ENCODE measurements at regions not wholly inside any gene's neighbourhood (a gene's known extent, or its start where the extent isn't known, plus 50 kb on each side); places are given as distances from the start of the nearest gene placed in this dataset.
"Not testable (repeated sequence)": the region's sequence is repeated elsewhere in the genome, so short reads cannot be mapped to it uniquely, and the experiment has no call there.

DNA sequence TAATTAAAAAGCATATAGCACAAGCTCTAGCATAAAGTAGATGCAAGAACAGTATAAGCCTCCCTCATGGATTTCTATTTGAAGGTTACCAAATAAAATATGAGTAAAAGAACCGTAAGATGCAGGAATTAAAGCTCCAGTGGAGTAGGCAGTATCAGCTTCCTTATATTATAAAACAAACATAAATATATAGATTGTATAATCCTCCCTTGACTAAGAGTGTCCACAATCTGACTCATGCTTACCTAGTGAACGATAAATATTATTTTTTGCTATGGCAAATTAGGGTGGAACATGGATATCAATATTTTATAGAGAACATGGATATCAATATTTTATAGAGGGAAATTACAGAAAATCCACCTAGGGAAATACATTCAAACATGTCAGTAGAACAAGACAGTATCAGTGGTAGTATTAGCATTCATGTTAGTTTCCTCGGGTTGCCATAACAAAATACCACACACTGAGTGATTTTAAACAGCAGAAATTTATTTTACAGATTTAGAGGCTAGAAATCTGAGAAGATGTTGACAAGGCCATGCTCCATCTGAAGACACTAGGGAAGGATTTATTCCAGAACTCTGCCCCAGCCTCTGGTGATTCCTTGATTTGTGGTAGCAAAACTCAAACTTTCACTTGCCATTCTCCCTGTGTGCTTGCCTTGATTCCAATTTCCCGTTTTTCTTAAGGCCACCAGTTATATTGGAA is 1521.3 kb downstream of the SI start:
- H3K79me2 ChIP-seq (ENCODE audit: control insufficient read depth, low read length), result no peaks in the 10 kb centered on the region
- no peaks in the 10 kb centered on the region for H3K9me3 ChIP-seq (ENCODE audit: control insufficient read depth, insufficient read depth, low read length)
- no peak overlapping the region for H3K4me3 ChIP-seq (ENCODE audit: low read length)
- H3K4me1 ChIP-seq (ENCODE audit: control insufficient read depth, low read length), result no peaks in the 10 kb centered on the region
- no peak overlapping the region for H3K27ac ChIP-seq (ENCODE audit: low read depth, low read length)
- H3K9me2 ChIP-seq (replicated peaks; ENCODE audit: control insufficient read depth, low read length), result no peaks in the 10 kb centered on the region
- H3K4me2 ChIP-seq (ENCODE audit: low read length), result no peak overlapping the region
- no peaks in the 10 kb centered on the region for H3K36me3 ChIP-seq (ENCODE audit: control insufficient read depth, low read length)
- TF ChIP-seq EZH2phosphoT487 (IDR thresholded peaks at IDR 0.05; ENCODE audit: borderline replicate concordance, low read length), result no peak
- TF ChIP-seq CTCF (IDR thresholded peaks at IDR 0.05; ENCODE audit: low read depth, low read length, poor library complexity, severe bottlenecking), result no peak
- no peaks in the 10 kb centered on the region for H3F3A ChIP-seq (ENCODE audit: control insufficient read depth, insufficient read depth)
- H3K27me3 ChIP-seq (ENCODE audit: control insufficient read depth, low read length), result no peaks in the 10 kb centered on the region
- H4K20me1 ChIP-seq (ENCODE audit: control insufficient read depth, insufficient read depth, low read depth, low read length), result no peaks in the 10 kb centered on the region

DNA sequence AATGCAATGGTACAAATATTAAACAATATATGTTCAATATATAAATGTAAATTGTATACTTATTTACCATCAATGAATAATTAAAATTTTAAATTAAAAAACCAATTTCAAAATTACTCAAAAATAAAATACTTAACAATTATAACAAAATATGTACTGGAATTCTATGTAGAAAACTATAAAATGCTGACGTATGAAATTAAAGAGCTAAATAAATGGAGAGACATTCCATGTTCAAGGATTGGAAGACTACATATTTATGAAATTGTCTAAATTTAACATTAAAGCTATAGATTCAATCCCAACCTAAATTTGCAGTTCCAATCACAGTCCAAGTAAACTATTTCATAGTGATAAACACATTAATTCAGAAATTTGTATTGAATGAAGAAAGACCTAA is 1522.4 kb downstream of the SI start:
- Histone ChIP-seq H3K4me1 (ENCODE audit: control insufficient read depth, low read length) (no peaks in the 10 kb centered on the region), H3K27ac (ENCODE audit: low read depth, low read length) (no peak overlapping the region), H3K4me2 (ENCODE audit: low read length) (no peak overlapping the region), H3F3A (ENCODE audit: control insufficient read depth, insufficient read depth) (no peaks in the 10 kb centered on the region), H3K79me2 (ENCODE audit: control insufficient read depth, low read length) (no peaks in the 10 kb centered on the region), H4K20me1 (ENCODE audit: control insufficient read depth, insufficient read depth, low read depth, low read length) (no peaks in the 10 kb centered on the region), H3K9me3 (ENCODE audit: control insufficient read depth, insufficient read depth, low read length) (no peaks in the 10 kb centered on the region), H3K27me3 (ENCODE audit: control insufficient read depth, low read length) (no peaks in the 10 kb centered on the region), H3K4me3 (ENCODE audit: low read length) (no peak overlapping the region), H3K9me2 (replicated peaks; ENCODE audit: control insufficient read depth, low read length) (no peaks in the 10 kb centered on the region), H3K36me3 (ENCODE audit: control insufficient read depth, low read length) (no peaks in the 10 kb centered on the region)
- no peak for TF ChIP-seq CTCF (IDR thresholded peaks at IDR 0.05; ENCODE audit: low read depth, low read length, poor library complexity, severe bottlenecking)
- no peak for TF ChIP-seq EZH2phosphoT487 (IDR thresholded peaks at IDR 0.05; ENCODE audit: borderline replicate concordance, low read length)

DNA sequence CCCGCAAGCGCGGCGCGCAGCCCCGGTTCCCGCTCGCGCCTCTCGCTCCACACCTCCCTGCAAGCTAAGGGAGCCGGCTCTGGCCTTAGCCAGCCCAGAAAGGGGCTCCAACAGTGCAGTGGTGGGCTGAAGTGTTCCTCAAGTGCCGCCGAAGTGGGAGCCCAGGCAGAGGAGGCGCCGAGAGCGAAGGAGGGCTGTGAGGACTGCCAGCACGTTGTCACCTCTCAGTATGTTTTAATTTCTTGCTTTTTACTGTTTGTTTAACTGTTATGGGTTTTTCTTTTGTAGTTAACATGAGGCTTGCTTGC is 1525.7 kb downstream of the SI start:
- no peak overlapping the region for H3K4me3 ChIP-seq (ENCODE audit: low read length)
- no peaks in the 10 kb centered on the region for H3K79me2 ChIP-seq (ENCODE audit: control insufficient read depth, low read length)
- no peaks in the 10 kb centered on the region for H3K4me1 ChIP-seq (ENCODE audit: control insufficient read depth, low read length)
- H3K27me3 ChIP-seq (ENCODE audit: control insufficient read depth, low read length), result no peaks in the 10 kb centered on the region
- H3F3A ChIP-seq (ENCODE audit: control insufficient read depth, insufficient read depth), result no peaks in the 10 kb centered on the region
- no peaks in the 10 kb centered on the region for H3K9me3 ChIP-seq (ENCODE audit: control insufficient read depth, insufficient read depth, low read length)
- H3K4me2 ChIP-seq (ENCODE audit: low read length), result no peak overlapping the region
- no peak overlapping the region for H3K27ac ChIP-seq (ENCODE audit: low read depth, low read length)
- TF ChIP-seq EZH2phosphoT487 (IDR thresholded peaks at IDR 0.05; ENCODE audit: borderline replicate concordance, low read length) (no peak), CTCF (IDR thresholded peaks at IDR 0.05; ENCODE audit: low read depth, low read length, poor library complexity, severe bottlenecking) (no peak)
- no peaks in the 10 kb centered on the region for H4K20me1 ChIP-seq (ENCODE audit: control insufficient read depth, insufficient read depth, low read depth, low read length)
- no peaks in the 10 kb centered on the region for H3K36me3 ChIP-seq (ENCODE audit: control insufficient read depth, low read length)
- H3K9me2 ChIP-seq (replicated peaks; ENCODE audit: control insufficient read depth, low read length), result no peaks in the 10 kb centered on the region

DNA sequence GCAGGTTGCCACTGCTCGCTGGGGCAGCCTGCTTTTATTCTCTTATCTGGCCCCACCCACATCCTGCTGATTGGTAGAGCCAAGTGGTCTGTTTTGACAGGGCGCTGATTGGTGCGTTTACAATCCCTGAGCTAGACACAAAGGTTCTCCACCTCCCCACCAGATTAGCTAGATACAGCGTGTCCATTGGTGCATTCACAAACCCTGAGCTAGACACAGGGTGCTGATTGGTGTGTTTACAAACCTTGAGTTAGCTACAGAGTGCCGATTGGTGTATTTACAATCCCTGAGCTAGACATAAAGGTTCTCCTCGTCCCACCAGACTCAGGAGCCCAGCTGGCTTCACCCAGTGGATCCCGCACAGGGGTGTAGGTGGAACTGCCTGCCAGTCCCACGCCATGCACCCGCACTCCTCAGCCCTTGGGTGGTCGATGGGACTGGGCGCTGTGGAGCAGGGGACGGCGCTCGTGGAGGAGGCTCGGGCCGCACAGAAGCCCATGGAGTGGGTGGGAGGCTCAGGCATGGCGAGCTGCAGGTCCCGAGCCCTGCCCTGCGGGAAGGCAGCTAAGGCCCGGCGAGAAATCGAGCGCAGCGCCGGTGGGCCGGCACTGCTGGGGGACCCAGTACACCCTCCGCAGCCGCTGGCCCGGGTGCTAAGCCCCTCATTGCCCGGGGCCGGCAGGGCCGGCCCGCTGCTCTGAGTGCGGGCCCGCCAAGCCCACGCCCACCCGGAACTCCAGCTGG is 1526.2 kb downstream of the SI start:
- H3K4me2 ChIP-seq (ENCODE audit: low read length); H3K79me2 ChIP-seq (ENCODE audit: control insufficient read depth, low read length): not testable (repeated sequence)

More for the DNA sequence above, 1526.2 kb downstream of the SI start:
- H3K9me3 ChIP-seq (ENCODE audit: control insufficient read depth, insufficient read depth, low read length); H3K36me3 ChIP-seq (ENCODE audit: control insufficient read depth, low read length); H3K27me3 ChIP-seq (ENCODE audit: control insufficient read depth, low read length); H3K4me1 ChIP-seq (ENCODE audit: control insufficient read depth, low read length); H4K20me1 ChIP-seq (ENCODE audit: control insufficient read depth, insufficient read depth, low read depth, low read length); H3K9me2 ChIP-seq (replicated peaks; ENCODE audit: control insufficient read depth, low read length); H3K27ac ChIP-seq (ENCODE audit: low read depth, low read length); H3K4me3 ChIP-seq (ENCODE audit: low read length); H3F3A ChIP-seq (ENCODE audit: control insufficient read depth, insufficient read depth): not testable (repeated sequence)

All from DOHH2 (cell line).